HG03457 (cell line): ENCODE measurements at regions not wholly inside any gene's neighbourhood (a gene's known extent, or its start where the extent isn't known, plus 50 kb on each side); places are given as distances from the start of the nearest gene placed in this dataset.
"Not testable (repeated sequence)": the region's sequence is repeated elsewhere in the genome, so short reads cannot be mapped to it uniquely, and the experiment has no call there.

ENCODE experiments used
- ATAC-seq: cut with Tn5 transposase; IDR thresholded peaks from one replicate; pipeline ENCODE4 v1.9.1; 2021; ENCODE audit warnings: moderate number of reproducible peaks; ENCODE audit not compliant: unreplicated experiment

GRCh38 chr5:2094616-2094995 lies 211.9 kb upstream of the IRX4 start:
- no peak for ATAC-seq

GRCh38 chr5:2093859-2094615 lies 211.3 kb upstream of the IRX4 start:
- no peak for ATAC-seq

GRCh38 chr5:2091921-2092320 lies 209.2 kb upstream of the IRX4 start:
- no peak for ATAC-seq

- ATAC-seq, result no peak
Observed at GRCh38 chr5:2087980-2088379, 205.3 kb upstream of the IRX4 start.

- no peak for ATAC-seq
Observed at GRCh38 chr5:2075365-2075764, 192.6 kb upstream of the IRX4 start.

GRCh38 chr5:2071562-2071961 lies 188.8 kb upstream of the IRX4 start:
- no peak for ATAC-seq

GRCh38 chr5:2070787-2071186 lies 188.1 kb upstream of the IRX4 start:
- ATAC-seq, result not testable (repeated sequence)

GRCh38 chr5:2068531-2068930 lies 185.8 kb upstream of the IRX4 start:
- no peak for ATAC-seq

GRCh38 chr5:2066373-2066772 lies 183.6 kb upstream of the IRX4 start:
- ATAC-seq, result no peak

- ATAC-seq, result not testable (repeated sequence)
Observed at GRCh38 chr5:2063380-2063779, 180.7 kb upstream of the IRX4 start.

- ATAC-seq, result no peak
Observed at GRCh38 chr5:2052687-2053086, 170.0 kb upstream of the IRX4 start.

GRCh38 chr5:2049876-2050275 lies 167.2 kb upstream of the IRX4 start:
- no peak for ATAC-seq

GRCh38 chr5:2048664-2049063 lies 165.9 kb upstream of the IRX4 start:
- no peak for ATAC-seq

- ATAC-seq, result no peak
Observed at GRCh38 chr5:2047341-2047927, 164.7 kb upstream of the IRX4 start.

GRCh38 chr5:2044041-2044440 lies 161.3 kb upstream of the IRX4 start:
- ATAC-seq, result no peak

GRCh38 chr5:2039180-2039531 lies 156.4 kb upstream of the IRX4 start:
- no peak for ATAC-seq

- peak; percentile 89 for ATAC-seq
Observed at GRCh38 chr5:2038321-2039179, 155.8 kb upstream of the IRX4 start.

GRCh38 chr5:2036885-2037284 lies 154.2 kb upstream of the IRX4 start:
- ATAC-seq, result no peak

GRCh38 chr5:2032432-2032831 lies 149.7 kb upstream of the IRX4 start:
- no peak for ATAC-seq

- no peak for ATAC-seq
Observed at GRCh38 chr5:2031581-2031980, 148.9 kb upstream of the IRX4 start.

GRCh38 chr5:2030131-2030530 lies 147.4 kb upstream of the IRX4 start:
- ATAC-seq, result no peak

- no peak for ATAC-seq
Observed at GRCh38 chr5:2029206-2029605, 146.5 kb upstream of the IRX4 start.
